Stimulated activated CD8-positive, alpha-beta memory T cell treated with anti-CD3 and anti-CD28 coated beads, Interleukin-15, amount 100 ng/mL, for 48 hours (primary cell): ENCODE measurements at regions not wholly inside any gene's neighbourhood (a gene's known extent, or its start where the extent isn't known, plus 50 kb on each side); places are given as distances from the start of the nearest gene placed in this dataset.
"Not testable (repeated sequence)": the region's sequence is repeated elsewhere in the genome, so short reads cannot be mapped to it uniquely, and the experiment has no call there.

Source experiments
- DNase-seq, 2 donors: peaks; one replicate each; pipeline ENCODE4 v3.0.0-alpha.2; 2020; ENCODE audit warnings: low read depth in 2 of 2

DNA sequence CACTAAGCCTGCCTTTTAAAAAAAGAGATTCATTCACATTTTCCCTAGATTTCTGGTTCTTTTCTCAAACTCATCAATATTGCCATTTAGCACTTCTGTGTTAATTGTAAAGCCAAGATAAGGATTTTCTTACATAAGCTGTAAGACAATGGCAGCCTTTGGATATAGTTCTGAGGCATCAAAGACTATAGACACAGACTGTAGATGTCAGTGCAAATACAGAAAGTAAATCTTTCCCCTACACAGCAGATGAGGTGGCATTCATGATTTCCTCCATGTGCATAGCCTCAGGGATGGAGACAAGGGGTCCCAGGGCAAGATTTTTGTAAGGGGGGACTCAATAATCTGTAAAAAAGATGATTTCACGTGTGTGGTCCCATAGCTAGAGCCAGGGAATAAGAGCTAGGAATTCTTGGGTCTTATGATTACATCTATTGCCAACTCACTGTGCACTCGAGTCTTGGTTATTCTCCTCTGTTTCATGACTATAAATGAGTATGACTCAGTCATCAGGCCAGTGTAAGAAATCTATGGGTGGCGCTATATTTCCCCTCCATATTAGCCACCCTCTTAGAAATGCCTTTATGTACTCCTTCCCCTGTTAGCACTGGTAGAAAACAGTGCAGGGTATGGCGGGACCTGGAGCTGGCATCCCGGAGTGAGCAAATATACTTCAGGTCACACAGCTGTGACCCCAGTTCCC, 207.5 kb downstream of the EXOC5 start:
- no peak for DNase-seq

- DNase-seq: peak; percentile 9 to 16
These were observed 208.3 kb downstream of the EXOC5 start for GRCh38 chr14:57060276-57060955.

DNA sequence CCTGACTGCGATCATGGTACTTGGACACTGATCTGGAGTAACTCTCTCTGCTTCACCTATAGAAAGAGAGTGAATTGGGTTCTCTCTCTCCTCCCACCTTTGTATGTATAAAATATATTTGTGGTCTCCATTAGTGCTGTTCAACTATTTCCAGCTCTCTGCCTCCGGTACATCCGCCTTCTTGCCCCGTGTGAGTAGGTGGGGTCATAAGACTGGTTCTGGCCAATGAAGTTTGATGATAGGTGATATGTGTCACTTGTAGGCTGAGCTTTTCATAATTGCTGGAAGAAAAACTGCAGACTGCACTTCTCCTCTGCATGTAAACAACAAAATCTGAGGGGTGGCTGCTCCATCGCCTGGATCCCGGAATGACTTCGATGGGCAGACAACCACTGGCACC, 210.4 kb downstream of the EXOC5 start:
- DNase-seq: no peak

DNA sequence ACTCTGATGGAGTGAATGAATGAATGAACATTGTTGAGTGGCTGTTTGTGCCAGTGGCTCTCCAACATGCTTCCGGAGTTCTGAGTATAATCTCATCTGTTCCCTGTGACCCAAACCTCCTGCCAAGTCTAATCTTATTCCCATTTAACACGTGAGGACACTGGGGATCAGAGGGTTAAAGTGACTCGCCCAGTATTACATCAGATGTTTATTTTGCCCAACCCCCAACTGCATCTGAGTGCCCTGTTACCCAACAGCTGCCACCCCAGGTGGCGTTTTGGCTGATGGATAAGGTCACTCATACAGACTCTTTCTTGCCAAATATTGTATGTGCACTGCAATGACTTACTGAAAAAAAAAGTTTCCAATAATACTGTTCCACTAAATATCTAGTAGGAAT, 210.9 kb downstream of the EXOC5 start:
- no peak for DNase-seq

- DNase-seq: not testable (repeated sequence)
These were observed 212.2 kb downstream of the EXOC5 start for GRCh38 chr14:57056522-57056921.

GRCh38 chr14:57052705-57053302, 215.9 kb downstream of the EXOC5 start:
- no peak for DNase-seq

GRCh38 chr14:57051633-57052032, 217.1 kb downstream of the EXOC5 start:
- DNase-seq: no peak

- DNase-seq: no peak
These were observed 218.9 kb downstream of the EXOC5 start for GRCh38 chr14:57049848-57050247.

GRCh38 chr14:57046175-57046574, 222.5 kb downstream of the EXOC5 start:
- no peak for DNase-seq

GRCh38 chr14:57044101-57044973, 224.4 kb downstream of the EXOC5 start:
- not testable (repeated sequence) for DNase-seq

GRCh38 chr14:57038689-57039088, 228.4 kb upstream of the OTX2 start:
- no peak for DNase-seq

DNA sequence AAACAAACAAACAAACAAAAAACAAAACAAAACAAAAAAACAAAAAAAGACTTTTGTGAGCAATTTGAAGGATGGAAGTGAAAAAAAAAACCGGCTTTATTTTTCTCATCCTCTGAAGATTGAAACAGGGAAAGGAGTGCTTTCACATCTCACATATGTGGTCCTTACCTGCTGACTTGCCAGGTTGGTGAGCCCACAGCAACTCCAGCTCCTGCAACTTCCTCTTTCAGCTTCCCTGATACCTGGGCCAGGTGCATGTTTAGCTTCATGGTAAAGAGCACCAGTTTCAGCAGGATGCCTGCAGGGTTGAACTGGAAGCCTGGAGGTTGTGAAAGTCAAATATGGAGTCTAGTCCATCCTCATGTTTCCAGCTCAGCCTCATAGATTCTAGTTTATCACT, 221.2 kb upstream of the OTX2 start:
- DNase-seq: no peak

GRCh38 chr14:57029620-57030253, 219.5 kb upstream of the OTX2 start:
- DNase-seq: no peak

DNA sequence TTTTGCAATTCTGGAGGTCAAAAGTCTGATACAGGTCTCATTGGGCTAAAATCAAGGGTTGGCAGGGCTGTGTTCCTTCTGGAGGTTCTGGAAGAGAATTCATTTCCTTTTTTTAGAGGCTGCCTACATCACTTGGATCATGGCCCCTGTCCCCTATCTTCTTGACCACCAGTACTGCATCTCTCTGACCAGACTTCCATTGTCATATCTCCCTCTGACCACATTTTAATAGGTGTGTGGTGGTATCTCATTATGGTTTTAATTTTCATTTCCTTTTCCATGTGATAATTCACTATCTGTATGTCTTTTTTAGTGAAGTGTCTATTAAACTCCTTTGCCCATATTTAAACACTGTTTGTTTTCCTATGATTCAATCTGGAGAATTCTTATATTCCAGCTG, 215.2 kb upstream of the OTX2 start:
- DNase-seq: no peak

DNA sequence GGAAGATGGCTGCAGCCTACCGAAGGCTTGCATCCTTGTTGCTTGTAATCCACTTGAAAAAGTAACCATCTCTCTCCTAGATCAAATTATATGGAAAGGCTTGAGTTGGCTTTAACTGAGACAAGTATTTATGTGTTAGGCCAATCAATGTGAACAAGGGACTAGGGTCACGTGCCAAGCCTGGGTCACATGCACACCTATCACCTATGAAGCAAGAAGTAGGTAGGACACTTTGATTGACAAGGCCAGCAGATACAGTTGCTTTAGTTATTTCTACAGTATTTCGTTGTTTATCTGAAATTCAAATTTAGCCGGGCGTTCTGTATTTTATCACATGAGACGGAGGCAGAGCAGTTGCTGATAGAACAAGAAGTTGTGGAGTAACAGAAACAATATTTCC, 212.3 kb upstream of the OTX2 start:
- no peak for DNase-seq

- no peak for DNase-seq
These were observed 207.8 kb upstream of the OTX2 start for GRCh38 chr14:57018065-57018464.

GRCh38 chr14:57013987-57014386, 203.7 kb upstream of the OTX2 start:
- no peak for DNase-seq

GRCh38 chr14:57009585-57010515, 199.6 kb upstream of the OTX2 start:
- no peak for DNase-seq

- DNase-seq: no peak
These were observed 198.3 kb upstream of the OTX2 start for GRCh38 chr14:57008534-57008933.

DNA sequence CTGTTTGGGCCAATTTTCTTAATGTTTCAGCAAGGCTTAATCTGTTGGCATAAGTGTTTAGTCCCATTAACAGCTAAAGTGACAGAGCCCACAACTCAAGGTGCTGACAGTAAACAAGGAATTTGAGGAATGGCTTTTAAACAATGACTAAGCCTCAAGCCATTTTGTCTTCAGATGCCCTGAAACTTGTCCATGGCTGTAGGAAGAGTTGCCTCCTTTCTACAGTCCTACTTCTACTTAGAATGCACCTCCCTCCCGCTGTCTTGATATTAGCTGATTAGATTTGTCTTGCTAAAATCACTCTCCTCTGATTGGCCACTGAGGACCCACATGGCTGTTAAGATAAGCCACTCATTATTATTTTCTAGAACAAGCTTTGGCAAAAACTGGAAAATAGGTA, 188.4 kb upstream of the OTX2 start:
- no peak for DNase-seq
